HFF-Myc (cell line): ENCODE measurements at regions not wholly inside any gene's neighbourhood (a gene's known extent, or its start where the extent isn't known, plus 50 kb on each side); places are given as distances from the start of the nearest gene placed in this dataset.

Experiments used
- DNase-seq: peaks from one replicate; pipeline ENCODE4 v3.0.0-alpha.2; 2011; ENCODE audit warnings: low read depth; ENCODE audit errors: extremely low read depth
- H3K4me3 ChIP-seq: replicated peaks from 2 replicates; pipeline ENCODE4 v1.5.1; 2011; ENCODE audit warnings: low read depth, mild to moderate bottlenecking, control low read depth, low read length
- CTCF ChIP-seq: IDR thresholded peaks from 2 replicates; pipeline ENCODE4 v1.5.1; 2012; ENCODE audit warnings: mild to moderate bottlenecking, low read depth, low read length, control low read depth; ENCODE audit errors: missing control alignments

GRCh38 chr5:110359221-110359620 lies 367.2 kb downstream of the TMEM232 start:
- no peak for DNase-seq
- no peak overlapping the region for H3K4me3 ChIP-seq

DNA sequence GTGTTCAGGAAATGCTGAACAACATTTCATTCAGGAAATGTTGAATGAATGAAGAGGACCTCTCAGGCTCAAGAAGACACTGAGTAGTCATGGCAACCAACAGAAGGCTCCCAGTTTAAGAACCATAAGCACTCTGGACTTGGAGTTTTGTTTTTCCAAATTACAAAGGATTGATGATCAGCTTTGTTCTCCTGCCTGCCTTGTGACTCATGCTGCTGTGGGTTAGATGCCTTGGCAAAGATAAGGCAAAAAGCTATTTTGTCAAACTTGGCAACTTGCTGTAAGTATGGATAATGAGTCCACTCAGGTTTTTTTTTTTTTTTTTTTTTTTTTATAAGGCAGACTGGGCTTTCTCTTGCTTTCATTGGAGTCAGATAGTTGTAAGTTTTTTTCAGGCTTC lies 365.0 kb downstream of the TMEM232 start:
- DNase-seq = no peak
- no peak overlapping the region for H3K4me3 ChIP-seq
- no peak for TF ChIP-seq CTCF

More at GRCh38 chr5:110359221-110359620, 367.2 kb downstream of the TMEM232 start:
- no peak for TF ChIP-seq CTCF

- DNase-seq = no peak
- no peak overlapping the region for H3K4me3 ChIP-seq
- no peak for TF ChIP-seq CTCF
Observed at GRCh38 chr5:110362261-110362660, 364.2 kb downstream of the TMEM232 start.

GRCh38 chr5:110366716-110367115 lies 359.8 kb downstream of the TMEM232 start:
- TF ChIP-seq CTCF = no peak
- H3K4me3 ChIP-seq = no peak overlapping the region
- DNase-seq = no peak
